ENCODE measurements at regions not wholly inside any gene's neighbourhood (a gene's known extent, or its start where the extent isn't known, plus 50 kb on each side); places are given as distances from the start of the nearest gene placed in this dataset.

- BruUV-seq (replicated peaks), result no TSS peak
- ChIA-PET CTCF (ENCODE audit: unreplicated experiment) (no interaction called here), POLR2A (interaction anchor here (0.6 kb wide), 1 partner anchor 958 kb away, joined by 5 read pairs; no protein-coding TSS in a partner anchor)
- TF ChIP-seq EZH2phosphoT487 (IDR thresholded peaks at IDR 0.05; ENCODE audit: borderline replicate concordance, low read depth, low read length) (no peak), CTCF (conservative IDR thresholded peaks at IDR 0.05; ENCODE audit: low read length) (no peak)
- DNase-seq (ENCODE audit: low spot score), result no peak
- Histone ChIP-seq H2AFZ (ENCODE audit: low read length) (no peak overlapping the region), H3K4me1 (ENCODE audit: insufficient read depth, low read length, poor library complexity, severe bottlenecking) (no peaks in the 10 kb centered on the region), H3K36me3 (ENCODE audit: insufficient read depth, low read length) (no peaks in the 10 kb centered on the region), H3K27ac (ENCODE audit: low read depth, low read length, poor library complexity, severe bottlenecking) (no peak overlapping the region), H3K79me2 (ENCODE audit: insufficient read depth, low read depth, low read length) (no peaks in the 10 kb centered on the region), H3K9me3 (ENCODE audit: low read length) (no peaks in the 10 kb centered on the region), H3K9me2 (ENCODE audit: insufficient read depth, low read length) (no peaks in the 10 kb centered on the region), H3K4me3 (ENCODE audit: low read depth, low read length, poor library complexity, severe bottlenecking) (no peak overlapping the region), H4K20me1 (ENCODE audit: insufficient read depth, low read length) (no peaks in the 10 kb centered on the region), H3K4me2 (ENCODE audit: low read length) (no peak overlapping the region)
- intact Hi-C loops (cut with micrococcal nuclease; ENCODE audit: unreplicated experiment), result no loop called here
Measured at GRCh38 chr12:13275241-13276085, 78.9 kb downstream of the EMP1 start.

- no peak for DNase-seq (ENCODE audit: low spot score)
- Histone ChIP-seq H3K79me2 (ENCODE audit: insufficient read depth, low read depth, low read length) (no peaks in the 10 kb centered on the region), H3K9me3 (ENCODE audit: low read length) (no peaks in the 10 kb centered on the region), H3K4me3 (ENCODE audit: low read depth, low read length, poor library complexity, severe bottlenecking) (no peak overlapping the region), H3K9me2 (ENCODE audit: insufficient read depth, low read length) (no peaks in the 10 kb centered on the region), H4K20me1 (ENCODE audit: insufficient read depth, low read length) (no peaks in the 10 kb centered on the region), H2AFZ (ENCODE audit: low read length) (no peak overlapping the region), H3K4me2 (ENCODE audit: low read length) (no peak overlapping the region), H3K4me1 (ENCODE audit: insufficient read depth, low read length, poor library complexity, severe bottlenecking) (no peaks in the 10 kb centered on the region), H3K36me3 (ENCODE audit: insufficient read depth, low read length) (no peaks in the 10 kb centered on the region), H3K27ac (ENCODE audit: low read depth, low read length, poor library complexity, severe bottlenecking) (no peak overlapping the region)
- no TSS peak for BruUV-seq (replicated peaks)
- intact Hi-C loops (cut with micrococcal nuclease; ENCODE audit: unreplicated experiment), result no loop called here
- ChIA-PET POLR2A (no interaction called here), CTCF (ENCODE audit: unreplicated experiment) (no interaction called here)
- TF ChIP-seq CTCF (conservative IDR thresholded peaks at IDR 0.05; ENCODE audit: low read length) (no peak), EZH2phosphoT487 (IDR thresholded peaks at IDR 0.05; ENCODE audit: borderline replicate concordance, low read depth, low read length) (no peak)
Measured at GRCh38 chr12:13273850-13274249, 77.3 kb downstream of the EMP1 start.

- intact Hi-C loops (cut with micrococcal nuclease; ENCODE audit: unreplicated experiment), result no loop called here
- H4K20me1 ChIP-seq (ENCODE audit: insufficient read depth, low read length), result no peaks in the 10 kb centered on the region
- no peaks in the 10 kb centered on the region for H3K4me1 ChIP-seq (ENCODE audit: insufficient read depth, low read length, poor library complexity, severe bottlenecking)
- no TSS peak for BruUV-seq (replicated peaks)
- H3K36me3 ChIP-seq (ENCODE audit: insufficient read depth, low read length), result no peaks in the 10 kb centered on the region
- no peak overlapping the region for H2AFZ ChIP-seq (ENCODE audit: low read length)
- no peak for DNase-seq (ENCODE audit: low spot score)
- POLR2A ChIA-PET, result interaction anchor here (0.6 kb wide), 1 partner anchor 1922 kb away, joined by 4 read pairs; no protein-coding TSS in a partner anchor
- H3K4me3 ChIP-seq (ENCODE audit: low read depth, low read length, poor library complexity, severe bottlenecking), result no peak overlapping the region
- H3K4me2 ChIP-seq (ENCODE audit: low read length), result no peak overlapping the region
- H3K27ac ChIP-seq (ENCODE audit: low read depth, low read length, poor library complexity, severe bottlenecking), result no peak overlapping the region
- H3K79me2 ChIP-seq (ENCODE audit: insufficient read depth, low read depth, low read length), result no peaks in the 10 kb centered on the region
- H3K9me2 ChIP-seq (ENCODE audit: insufficient read depth, low read length), result no peaks in the 10 kb centered on the region
- CTCF ChIA-PET (ENCODE audit: unreplicated experiment), result no interaction called here
- TF ChIP-seq EZH2phosphoT487 (IDR thresholded peaks at IDR 0.05; ENCODE audit: borderline replicate concordance, low read depth, low read length) (no peak), CTCF (conservative IDR thresholded peaks at IDR 0.05; ENCODE audit: low read length) (no peak)
- H3K9me3 ChIP-seq (ENCODE audit: low read length), result no peaks in the 10 kb centered on the region
Measured at GRCh38 chr12:13273097-13273496, 76.6 kb downstream of the EMP1 start.
